CD4-positive, alpha-beta T cell treated with Interleukin-12 subunit alpha and Interleukin-12 subunit beta, for 1 hour (primary cell): ENCODE measurements at regions not wholly inside any gene's neighbourhood (a gene's known extent, or its start where the extent isn't known, plus 50 kb on each side); places are given as distances from the start of the nearest gene placed in this dataset.

Experiments used
- DNase-seq: peaks from one replicate; pipeline ENCODE4 v3.0.0-alpha.2; 2020

GRCh38 chr4:33149658-33150524, 2429.7 kb downstream of the PCDH7 start:
- no peak for DNase-seq

- DNase-seq, result no peak
Observed at GRCh38 chr4:33150525-33150910, 2430.3 kb downstream of the PCDH7 start.

GRCh38 chr4:33160126-33160525, 2440.0 kb downstream of the PCDH7 start:
- DNase-seq, result no peak

GRCh38 chr4:33161202-33161601, 2441.0 kb downstream of the PCDH7 start:
- no peak for DNase-seq

- DNase-seq, result no peak
Observed at GRCh38 chr4:33162122-33162521, 2442.0 kb downstream of the PCDH7 start.

- DNase-seq, result no peak
Observed at GRCh38 chr4:33171873-33172525, 2451.8 kb downstream of the PCDH7 start.

- DNase-seq, result no peak
Observed at GRCh38 chr4:33176566-33176965, 2456.4 kb downstream of the PCDH7 start.

- DNase-seq, result no peak
Observed at GRCh38 chr4:33184657-33185290, 2464.6 kb downstream of the PCDH7 start.

GRCh38 chr4:33187035-33187434, 2466.9 kb downstream of the PCDH7 start:
- no peak for DNase-seq

- no peak for DNase-seq
Observed at GRCh38 chr4:33188733-33189132, 2468.6 kb downstream of the PCDH7 start.

- no peak for DNase-seq
Observed at GRCh38 chr4:33189169-33189568, 2469.0 kb downstream of the PCDH7 start.

- no peak for DNase-seq
Observed at GRCh38 chr4:33193109-33193508, 2472.9 kb downstream of the PCDH7 start.

- no peak for DNase-seq
Observed at GRCh38 chr4:33200377-33200776, 2480.2 kb downstream of the PCDH7 start.

- DNase-seq, result no peak
Observed at GRCh38 chr4:33218238-33218637, 2498.1 kb downstream of the PCDH7 start.

GRCh38 chr4:33226133-33226532, 2506.0 kb downstream of the PCDH7 start:
- DNase-seq, result no peak

- no peak for DNase-seq
Observed at GRCh38 chr4:33226783-33227182, 2506.6 kb downstream of the PCDH7 start.

GRCh38 chr4:33255094-33255493, 2534.9 kb downstream of the PCDH7 start:
- DNase-seq, result no peak

- DNase-seq, result no peak
Observed at GRCh38 chr4:33255507-33255906, 2535.3 kb downstream of the PCDH7 start.

- DNase-seq, result no peak
Observed at GRCh38 chr4:33262824-33263223, 2542.7 kb downstream of the PCDH7 start.

GRCh38 chr4:33268776-33269175, 2548.6 kb downstream of the PCDH7 start:
- DNase-seq, result no peak

GRCh38 chr4:33270403-33270802, 2550.2 kb downstream of the PCDH7 start:
- no peak for DNase-seq

- no peak for DNase-seq
Observed at GRCh38 chr4:33272722-33273121, 2552.6 kb downstream of the PCDH7 start.

GRCh38 chr4:33283818-33284217, 2563.6 kb downstream of the PCDH7 start:
- no peak for DNase-seq

- no peak for DNase-seq
Observed at GRCh38 chr4:33296876-33297455, 2576.8 kb downstream of the PCDH7 start.
